GM19467 (cell line): ENCODE measurements at regions not wholly inside any gene's neighbourhood (a gene's known extent, or its start where the extent isn't known, plus 50 kb on each side); places are given as distances from the start of the nearest gene placed in this dataset.

Source experiments
- ATAC-seq: cut with Tn5 transposase; IDR thresholded peaks from one replicate; pipeline ENCODE4 v1.9.1; 2021; ENCODE audit warnings: mild to moderate bottlenecking, moderate library complexity; ENCODE audit not compliant: unreplicated experiment

DNA sequence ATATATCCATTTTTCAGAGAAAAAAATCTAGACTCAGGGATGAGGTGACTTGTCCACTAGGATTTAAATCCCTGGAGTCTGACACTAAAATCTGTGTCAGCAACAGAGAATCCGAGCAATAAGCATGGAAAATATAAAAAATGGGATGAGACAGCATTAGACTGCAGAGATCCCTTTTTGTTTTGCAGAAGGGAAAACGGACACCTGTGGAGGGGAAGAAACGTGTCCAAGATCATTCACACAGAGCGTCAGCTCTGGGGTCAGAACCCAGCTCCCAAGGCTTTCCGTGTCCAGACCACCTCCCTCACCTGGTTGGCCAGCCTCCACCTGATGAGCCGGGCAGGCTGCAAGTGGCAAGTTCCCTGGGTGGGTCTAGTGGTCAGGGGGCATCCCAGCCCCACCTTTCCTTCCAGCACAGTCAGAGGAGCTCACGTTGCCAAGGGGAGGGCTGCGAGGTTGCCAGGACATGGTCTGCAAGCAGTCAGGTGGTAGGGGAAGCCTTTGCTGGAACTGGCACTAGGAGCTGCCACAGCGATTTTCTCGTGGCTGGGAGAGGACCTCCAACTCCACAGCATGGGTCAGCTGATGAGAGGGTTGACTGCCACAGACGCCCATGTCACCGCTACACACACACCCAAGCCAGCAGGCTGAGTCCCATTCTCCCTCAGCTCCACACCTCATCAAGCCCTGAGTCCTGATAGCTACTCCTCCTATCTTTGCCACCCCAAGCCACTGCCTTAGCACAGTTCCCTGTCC is 65.9 kb upstream of the CPLX2 start:
- ATAC-seq: no peak

DNA sequence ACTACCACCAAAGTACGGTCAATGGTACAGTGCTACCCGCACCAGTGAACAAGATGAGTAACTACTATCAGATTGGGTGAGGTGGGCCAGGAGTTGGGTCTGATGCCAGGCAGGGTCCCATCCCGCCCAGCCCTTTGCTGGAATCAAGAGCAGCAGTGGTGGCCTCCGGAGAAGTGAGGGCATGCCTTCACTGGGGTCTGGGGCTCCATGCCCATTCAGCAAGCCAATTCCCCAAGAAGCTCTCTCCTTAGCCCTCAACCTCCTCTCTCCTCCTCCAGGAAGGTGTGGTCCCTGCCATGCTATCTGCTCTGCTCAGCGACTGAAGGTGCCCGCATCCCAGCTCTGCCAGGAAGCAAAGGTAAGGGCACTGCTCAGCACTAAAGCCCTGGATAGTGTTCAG is 62.7 kb upstream of the CPLX2 start:
- ATAC-seq: no peak

DNA sequence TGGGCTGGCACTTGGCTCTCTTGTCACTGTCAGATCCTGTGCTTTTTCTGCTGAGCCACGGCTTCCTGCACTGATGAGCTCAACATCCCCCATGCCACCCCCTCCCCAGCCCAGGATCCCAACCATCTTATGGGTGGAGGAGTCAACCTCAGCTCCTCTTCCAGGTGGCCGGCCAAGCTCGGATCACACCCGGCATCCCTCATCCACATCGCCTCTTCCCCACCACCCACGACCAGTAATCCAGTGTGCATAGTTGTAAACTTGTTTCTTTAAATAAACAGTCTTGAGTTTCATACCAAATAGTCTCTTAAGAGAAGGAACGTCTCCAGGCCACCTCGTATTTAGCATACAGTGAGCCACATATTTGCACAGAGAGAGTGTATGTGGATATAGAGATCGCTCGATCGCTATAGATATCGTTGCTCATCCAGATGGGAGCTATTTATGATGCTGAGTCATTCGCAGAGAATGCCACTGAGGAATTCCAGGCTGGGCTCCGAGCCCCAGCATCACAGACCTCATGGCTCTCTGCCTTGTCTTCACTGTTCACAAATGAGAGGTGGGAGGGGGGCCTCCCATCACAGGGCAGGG is 61.8 kb upstream of the CPLX2 start:
- ATAC-seq: no peak

DNA sequence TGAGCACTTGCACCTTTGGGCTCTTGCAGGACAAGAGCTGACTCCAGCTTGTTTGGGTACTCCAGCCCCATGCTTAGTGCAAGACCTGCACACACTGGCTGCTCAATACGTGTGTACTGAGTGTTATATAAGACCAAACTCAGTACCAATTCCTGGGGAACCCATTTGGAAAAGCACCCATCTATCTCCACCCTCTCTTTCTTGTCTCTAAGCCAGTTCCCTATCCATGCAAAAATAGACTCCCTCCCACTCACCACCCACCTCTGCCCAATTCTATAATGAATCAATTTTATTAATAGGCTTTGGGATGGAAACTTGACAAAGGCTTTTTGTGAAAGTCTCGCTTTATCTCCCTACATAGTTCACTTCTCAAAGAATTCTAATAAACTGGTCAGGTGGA is 60.9 kb upstream of the CPLX2 start:
- ATAC-seq: no peak

DNA sequence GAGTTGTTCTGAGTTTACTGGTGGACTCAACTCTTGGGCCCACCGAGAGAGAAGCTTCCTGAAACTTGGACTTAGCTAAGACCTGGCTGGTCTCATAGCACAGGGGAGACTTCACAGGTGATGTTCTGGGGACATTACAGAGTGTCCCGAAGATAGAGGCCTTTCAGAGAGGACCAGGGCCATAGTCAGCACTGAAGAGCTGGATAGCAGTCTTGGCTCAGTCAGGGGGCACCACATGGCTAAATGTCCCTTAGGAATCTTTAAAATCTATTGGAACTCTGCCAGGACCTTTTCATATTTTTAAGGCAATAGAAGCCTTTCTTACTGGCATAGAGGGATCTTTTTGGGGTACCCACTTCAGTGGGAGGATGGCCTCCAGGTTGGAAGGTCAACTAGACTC is 59.8 kb upstream of the CPLX2 start:
- no peak for ATAC-seq

DNA sequence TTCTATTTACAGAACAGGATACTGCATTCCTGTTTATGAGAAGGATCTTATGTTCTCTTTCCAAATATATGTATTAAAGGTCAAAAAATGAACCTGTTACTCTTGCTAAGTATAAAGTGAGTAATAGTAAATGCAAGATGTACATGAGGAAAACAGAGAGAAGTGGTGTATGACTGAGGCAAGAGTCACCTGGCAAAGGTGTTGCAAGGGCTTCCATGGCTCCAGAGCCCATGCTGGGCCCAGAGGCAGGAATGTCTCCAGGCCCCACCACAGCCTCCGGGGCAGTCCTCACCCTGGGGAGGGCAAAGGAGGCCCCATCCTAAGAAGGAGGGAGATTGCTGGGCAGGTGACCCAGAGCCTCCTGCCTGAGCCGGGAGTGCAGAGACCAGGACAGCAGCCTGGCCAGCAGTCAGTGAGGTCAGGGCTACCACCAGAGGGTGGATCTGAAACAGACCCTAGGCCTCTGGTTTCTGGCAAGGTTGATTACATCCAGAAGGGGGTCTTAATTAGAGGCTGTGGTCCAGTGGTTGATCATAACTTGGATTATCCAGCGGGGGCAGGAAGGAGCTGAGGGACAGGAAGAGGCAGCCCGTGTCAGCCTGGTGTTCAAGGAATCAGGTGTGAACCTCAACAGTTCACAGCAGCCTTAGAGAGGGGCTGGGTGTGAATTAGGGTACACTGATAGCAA is 57.3 kb upstream of the CPLX2 start:
- no peak for ATAC-seq

DNA sequence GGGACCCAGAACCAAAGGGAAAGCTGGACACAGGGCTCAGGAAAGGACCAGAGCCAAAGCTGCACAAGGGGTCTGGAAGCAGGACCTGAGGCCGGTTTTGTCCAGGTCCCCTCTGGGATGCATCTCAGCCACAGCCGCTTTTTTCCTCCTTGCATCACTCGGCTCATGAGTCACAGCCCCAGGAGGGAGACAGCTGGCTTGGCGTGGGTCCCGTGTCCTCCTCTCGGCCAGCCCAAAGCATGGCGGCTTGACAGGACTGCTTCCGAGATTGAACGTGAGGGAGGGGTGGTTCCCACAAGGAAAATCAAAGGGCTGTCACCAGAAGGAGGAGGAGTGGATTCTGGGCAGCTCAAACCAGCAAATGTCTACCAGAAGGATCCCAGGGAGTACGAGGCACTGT is 56.7 kb upstream of the CPLX2 start:
- ATAC-seq: no peak

DNA sequence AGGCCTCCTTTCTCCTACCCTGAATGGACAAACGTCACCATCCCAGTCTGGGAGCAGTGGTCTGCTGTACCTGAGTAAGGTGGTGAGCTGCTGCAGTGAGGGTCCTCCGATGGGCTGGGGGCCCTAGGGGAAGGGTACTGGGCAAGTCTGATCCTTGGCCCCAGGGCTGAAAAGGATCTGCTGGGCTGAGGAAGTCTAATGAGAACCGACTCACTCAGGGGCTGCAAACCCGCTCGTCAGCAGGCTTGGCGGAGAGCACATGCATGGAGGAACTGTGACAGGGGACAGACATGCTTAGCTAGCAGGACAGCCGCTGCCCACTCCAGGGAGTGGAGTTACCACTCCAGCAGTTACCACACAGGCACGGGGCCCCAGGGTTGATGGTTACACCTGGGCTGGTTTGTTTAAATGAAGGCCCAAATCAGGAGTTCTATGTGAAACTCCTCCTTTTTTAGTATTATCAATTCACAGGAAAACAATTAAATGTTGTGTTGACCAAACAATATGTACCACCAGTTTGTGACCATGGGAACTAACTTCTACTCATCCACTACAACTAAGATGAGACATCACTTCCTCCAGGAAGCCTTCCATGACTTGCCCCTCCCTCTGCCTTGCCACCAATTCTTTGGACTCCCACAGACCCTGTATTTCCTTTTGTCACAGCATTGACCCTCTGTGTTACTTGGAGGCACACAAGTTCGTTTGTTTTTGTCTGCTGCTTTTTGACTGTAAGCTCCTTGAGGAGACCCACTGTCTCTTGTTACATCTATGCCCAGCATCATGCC is 56.1 kb upstream of the CPLX2 start:
- no peak for ATAC-seq

DNA sequence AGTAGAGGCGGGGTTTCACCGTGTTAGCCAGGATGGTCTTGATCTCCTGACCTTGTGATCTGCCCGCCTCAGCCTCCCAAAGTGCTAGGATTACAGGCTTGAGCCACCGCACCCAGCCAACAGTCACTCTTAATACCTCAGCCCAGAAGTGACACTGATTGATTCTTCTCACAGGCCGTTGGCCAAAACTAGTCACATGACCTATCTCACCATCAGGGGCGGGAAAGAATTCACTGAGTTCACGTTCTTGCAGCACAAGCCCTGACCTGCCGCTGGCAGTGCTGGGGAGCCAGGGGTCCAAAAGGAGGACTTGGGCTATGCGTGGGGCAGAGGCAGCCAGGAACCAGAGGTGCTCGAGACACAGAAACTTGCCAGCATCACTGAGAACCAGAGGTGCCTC is 55.0 kb upstream of the CPLX2 start:
- no peak for ATAC-seq

DNA sequence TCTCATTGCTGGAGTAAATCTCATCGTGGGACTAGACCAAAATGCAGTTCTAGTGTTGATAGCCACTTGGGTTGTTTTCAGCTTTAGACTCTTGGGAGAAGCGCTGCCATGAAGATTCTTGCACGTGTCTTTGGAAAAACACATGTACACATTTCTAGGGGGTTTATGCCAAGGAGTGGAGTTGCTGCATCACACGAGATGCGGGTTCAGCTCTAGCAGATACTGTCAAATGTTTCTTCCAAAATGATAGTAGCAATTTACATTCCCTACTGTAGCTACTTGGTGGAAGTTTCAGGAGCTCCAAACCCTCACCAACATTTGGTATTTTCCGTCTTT is 52.3 kb upstream of the CPLX2 start:
- ATAC-seq: no peak

DNA sequence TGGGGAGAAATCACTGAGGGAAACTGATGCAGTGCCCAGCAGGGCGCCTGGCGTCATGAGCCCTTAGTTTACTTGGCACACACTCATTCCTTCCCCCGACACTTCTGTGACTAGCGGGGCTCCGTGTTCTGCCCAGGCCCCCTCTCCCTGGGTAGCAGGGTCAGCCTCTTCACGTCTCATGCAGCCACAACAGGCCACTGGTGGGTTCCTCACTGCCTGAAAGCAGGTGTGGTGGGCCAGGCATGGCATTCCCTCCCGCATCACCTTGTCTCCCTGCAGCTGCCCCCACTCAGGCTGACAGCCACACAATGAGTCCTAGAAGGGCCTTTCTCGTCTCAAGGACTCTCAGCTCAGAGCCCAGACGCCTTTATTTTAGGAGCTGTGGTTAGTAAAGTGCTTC is 51.1 kb upstream of the CPLX2 start:
- ATAC-seq: no peak
